WTC11 (cell line): ENCODE measurements at regions not wholly inside any gene's neighbourhood (a gene's known extent, or its start where the extent isn't known, plus 50 kb on each side); places are given as distances from the start of the nearest gene placed in this dataset.

ENCODE experiments used
- ATAC-seq: fragments of 200-7000 bp; cut with Tn5 transposase; 2 replicates; pipeline ENCODE4 v1.10.0; 2021; ENCODE audit warnings: mild to moderate bottlenecking, moderate library complexity
- CTCF ChIA-PET: fragments of 300-600 bp; sonication (Branson Sonifier 250); formaldehyde crosslinking; loops from one replicate; lab custom pipeline; 2021; ENCODE audit warnings: antibody characterized with exemption; lab: Charles Lee
- POLR2A ChIA-PET: fragments of 350-600 bp; sonication (Branson Sonifier 250); formaldehyde crosslinking; loops from one replicate; lab custom pipeline; 2021; ENCODE audit warnings: antibody characterized with exemption; lab: Charles Lee
- DNase-seq: peaks from one replicate; pipeline ENCODE4 v3.0.0; 2021; ENCODE audit warnings: low spot score
- H3K27ac Mint-ChIP-seq: 2 replicates; pipeline ENCODE4 v1.8.0; 2021; ENCODE audit warnings: mixed read lengths
- H3K27me3 Mint-ChIP-seq: 2 replicates; pipeline ENCODE4 v1.8.0; 2021; ENCODE audit warnings: low read depth, mild to moderate bottlenecking, moderate library complexity, mixed read lengths
- H3K36me3 Mint-ChIP-seq: 2 replicates; pipeline ENCODE4 v1.8.0; 2021; ENCODE audit warnings: mixed read lengths
- H3K4me1 Mint-ChIP-seq: 2 replicates; pipeline ENCODE4 v1.8.0; 2022; ENCODE audit warnings: mixed read lengths
- H3K4me3 Mint-ChIP-seq: 2 replicates; pipeline ENCODE4 v1.8.0; 2021; ENCODE audit warnings: mild to moderate bottlenecking, moderate library complexity, mixed read lengths
- H3K9me3 Mint-ChIP-seq: 2 replicates; pipeline ENCODE4 v1.8.0; 2021; ENCODE audit warnings: mixed read lengths
- ARID4B ChIP-seq: sonication (generic); formaldehyde crosslinking; IDR thresholded peaks from 2 replicates; pipeline ENCODE4 v1.8.0; 2023; ENCODE audit warnings: missing genetic modification reagents, mild to moderate bottlenecking, borderline replicate concordance
- ATF2 ChIP-seq: sonication (generic); formaldehyde crosslinking; IDR thresholded peaks from 2 replicates; pipeline ENCODE4 v1.8.1; 2022; ENCODE audit warnings: low read depth, missing genetic modification reagents, borderline replicate concordance
- ELF4 ChIP-seq: sonication (generic); formaldehyde crosslinking; IDR thresholded peaks from 2 replicates; pipeline ENCODE4 v1.8.1; 2022; ENCODE audit warnings: low read depth, mild to moderate bottlenecking, moderate library complexity, missing genetic modification reagents
- GABPB1 ChIP-seq: sonication (generic); formaldehyde crosslinking; IDR thresholded peaks from 2 replicates; pipeline ENCODE4 v1.8.1; 2023; ENCODE audit warnings: mild to moderate bottlenecking, missing genetic modification reagents
- JAZF1 ChIP-seq: fragments of 250-450 bp; sonication (Bioruptor Pico); IDR thresholded peaks from 2 replicates; pipeline ENCODE4 v1.9.0; 2021; ENCODE audit warnings: moderate library complexity, mild to moderate bottlenecking, inconsistent platforms
- NR1H2 ChIP-seq: sonication (generic); formaldehyde crosslinking; IDR thresholded peaks from 2 replicates; pipeline ENCODE4 v1.9.0; 2021; ENCODE audit warnings: mild to moderate bottlenecking, moderate library complexity, missing genetic modification reagents
- NR2C2 ChIP-seq: sonication (generic); formaldehyde crosslinking; IDR thresholded peaks from 2 replicates; pipeline ENCODE4 v1.8.0; 2022; ENCODE audit warnings: mild to moderate bottlenecking, missing genetic modification reagents
- SMAD4 ChIP-seq: sonication (generic); formaldehyde crosslinking; IDR thresholded peaks from 2 replicates; pipeline ENCODE4 v1.8.0; 2022; ENCODE audit warnings: mild to moderate bottlenecking, missing genetic modification reagents
- TEAD1 ChIP-seq: sonication (generic); formaldehyde crosslinking; IDR thresholded peaks from 2 replicates; pipeline ENCODE4 v1.8.0; 2022; ENCODE audit warnings: mild to moderate bottlenecking, missing genetic modification reagents
- ZNF138 ChIP-seq: sonication (generic); formaldehyde crosslinking; conservative IDR thresholded peaks from 2 replicates; pipeline ENCODE4 v1.8.1; 2022; ENCODE audit warnings: mild to moderate bottlenecking, moderate library complexity, missing genetic modification reagents
- ZNF263 ChIP-seq: sonication (generic); formaldehyde crosslinking; IDR thresholded peaks from 2 replicates; pipeline ENCODE4 v1.8.1; 2022; ENCODE audit warnings: low read depth, mild to moderate bottlenecking, moderate library complexity, missing genetic modification reagents
- ZNF512 ChIP-seq: sonication (generic); formaldehyde crosslinking; IDR thresholded peaks from 2 replicates; pipeline ENCODE4 v1.8.1; 2022; ENCODE audit warnings: missing genetic modification reagents, borderline replicate concordance
- TF ChIP-seq, protein P1 (sequence below): sonication (generic); formaldehyde crosslinking; IDR thresholded peaks from 2 replicates; pipeline ENCODE4 v1.8.1; 2023; ENCODE audit warnings: mild to moderate bottlenecking, missing genetic modification reagents, borderline replicate concordance
- TF ChIP-seq, protein P2 (sequence below): sonication (generic); formaldehyde crosslinking; IDR thresholded peaks from 2 replicates; pipeline ENCODE4 v1.8.1; 2023; ENCODE audit warnings: mild to moderate bottlenecking, missing genetic modification reagents
- TF ChIP-seq, protein P3 (sequence below): fragments of 250-450 bp; sonication (Bioruptor Pico); IDR thresholded peaks from 2 replicates; pipeline ENCODE4 v1.9.0; 2021; ENCODE audit warnings: mild to moderate bottlenecking
- TF ChIP-seq, protein P4 (sequence below): sonication (generic); formaldehyde crosslinking; IDR thresholded peaks from 2 replicates; pipeline ENCODE4 v1.8.0; 2022; ENCODE audit warnings: mild to moderate bottlenecking, missing genetic modification reagents

GRCh38 chr5:145243016-145243415 lies 592.1 kb downstream of the PRELID2 start:
- ATAC-seq (no peak), DNase-seq (no peak)
- H3K9me3 Mint-ChIP-seq: no peaks in the 10 kb centered on the region
- TF ChIP-seq ZNF263 (CRISPR knock-in tag): no peak
- ChIA-PET POLR2A (no interaction called here), CTCF (no interaction called here)
- no peaks in the 10 kb centered on the region for H3K27me3 Mint-ChIP-seq
- H3K4me3 Mint-ChIP-seq: no peak overlapping the region
- H3K27ac Mint-ChIP-seq: no peak overlapping the region
- H3K4me1 Mint-ChIP-seq: peaks cover 48% of the 10 kb centered on the region
- H3K36me3 Mint-ChIP-seq: no peaks in the 10 kb centered on the region

DNA sequence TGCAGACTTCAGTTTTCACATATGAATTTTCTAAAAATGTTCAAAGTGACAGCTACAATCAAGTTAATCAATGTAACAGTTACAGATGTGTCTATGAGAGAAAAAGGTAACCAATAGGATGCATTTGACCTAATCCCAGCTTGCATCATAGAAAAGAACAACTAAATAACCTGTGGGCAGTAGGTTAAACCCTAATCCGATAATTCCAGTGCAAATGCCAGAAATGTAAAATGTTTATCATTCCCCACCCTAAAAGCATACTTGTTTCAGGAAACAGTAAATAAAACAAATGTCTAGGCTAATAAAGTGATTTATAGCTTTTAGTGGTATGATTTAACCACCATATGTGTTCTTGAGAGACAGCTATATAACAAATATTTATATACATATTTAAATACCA lies 592.6 kb downstream of the PRELID2 start:
- POLR2A ChIA-PET: no interaction called here
- ATAC-seq (no peak), DNase-seq (no peak)
- Mint-ChIP-seq H3K4me1 (peaks cover 48% of the 10 kb centered on the region), H3K4me3 (no peak overlapping the region), H3K27me3 (no peaks in the 10 kb centered on the region), H3K36me3 (no peaks in the 10 kb centered on the region), H3K9me3 (no peaks in the 10 kb centered on the region), H3K27ac (no peak overlapping the region)
- CTCF ChIA-PET: no interaction called here
- TF ChIP-seq TEAD1 (CRISPR knock-in tag) (no peak), NR2C2 (CRISPR knock-in tag) (no peak), ARID4B (CRISPR knock-in tag) (no peak), ZNF512 (no peak), NR1H2 (CRISPR knock-in tag) (no peak), ELF4 (CRISPR knock-in tag) (no peak), ZNF138 (CRISPR knock-in tag) (no peak), ATF2 (CRISPR knock-in tag) (no peak), JAZF1 (no peak), GABPB1 (CRISPR knock-in tag) (no peak), SMAD4 (CRISPR knock-in tag) (no peak)
- TF ChIP-seq, protein P1, sequence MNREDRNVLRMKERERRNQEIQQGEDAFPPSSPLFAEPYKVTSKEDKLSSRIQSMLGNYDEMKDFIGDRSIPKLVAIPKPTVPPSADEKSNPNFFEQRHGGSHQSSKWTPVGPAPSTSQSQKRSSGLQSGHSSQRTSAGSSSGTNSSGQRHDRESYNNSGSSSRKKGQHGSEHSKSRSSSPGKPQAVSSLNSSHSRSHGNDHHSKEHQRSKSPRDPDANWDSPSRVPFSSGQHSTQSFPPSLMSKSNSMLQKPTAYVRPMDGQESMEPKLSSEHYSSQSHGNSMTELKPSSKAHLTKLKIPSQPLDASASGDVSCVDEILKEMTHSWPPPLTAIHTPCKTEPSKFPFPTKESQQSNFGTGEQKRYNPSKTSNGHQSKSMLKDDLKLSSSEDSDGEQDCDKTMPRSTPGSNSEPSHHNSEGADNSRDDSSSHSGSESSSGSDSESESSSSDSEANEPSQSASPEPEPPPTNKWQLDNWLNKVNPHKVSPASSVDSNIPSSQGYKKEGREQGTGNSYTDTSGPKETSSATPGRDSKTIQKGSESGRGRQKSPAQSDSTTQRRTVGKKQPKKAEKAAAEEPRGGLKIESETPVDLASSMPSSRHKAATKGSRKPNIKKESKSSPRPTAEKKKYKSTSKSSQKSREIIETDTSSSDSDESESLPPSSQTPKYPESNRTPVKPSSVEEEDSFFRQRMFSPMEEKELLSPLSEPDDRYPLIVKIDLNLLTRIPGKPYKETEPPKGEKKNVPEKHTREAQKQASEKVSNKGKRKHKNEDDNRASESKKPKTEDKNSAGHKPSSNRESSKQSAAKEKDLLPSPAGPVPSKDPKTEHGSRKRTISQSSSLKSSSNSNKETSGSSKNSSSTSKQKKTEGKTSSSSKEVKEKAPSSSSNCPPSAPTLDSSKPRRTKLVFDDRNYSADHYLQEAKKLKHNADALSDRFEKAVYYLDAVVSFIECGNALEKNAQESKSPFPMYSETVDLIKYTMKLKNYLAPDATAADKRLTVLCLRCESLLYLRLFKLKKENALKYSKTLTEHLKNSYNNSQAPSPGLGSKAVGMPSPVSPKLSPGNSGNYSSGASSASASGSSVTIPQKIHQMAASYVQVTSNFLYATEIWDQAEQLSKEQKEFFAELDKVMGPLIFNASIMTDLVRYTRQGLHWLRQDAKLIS (CRISPR knock-in tag): no peak
- TF ChIP-seq, protein P2, sequence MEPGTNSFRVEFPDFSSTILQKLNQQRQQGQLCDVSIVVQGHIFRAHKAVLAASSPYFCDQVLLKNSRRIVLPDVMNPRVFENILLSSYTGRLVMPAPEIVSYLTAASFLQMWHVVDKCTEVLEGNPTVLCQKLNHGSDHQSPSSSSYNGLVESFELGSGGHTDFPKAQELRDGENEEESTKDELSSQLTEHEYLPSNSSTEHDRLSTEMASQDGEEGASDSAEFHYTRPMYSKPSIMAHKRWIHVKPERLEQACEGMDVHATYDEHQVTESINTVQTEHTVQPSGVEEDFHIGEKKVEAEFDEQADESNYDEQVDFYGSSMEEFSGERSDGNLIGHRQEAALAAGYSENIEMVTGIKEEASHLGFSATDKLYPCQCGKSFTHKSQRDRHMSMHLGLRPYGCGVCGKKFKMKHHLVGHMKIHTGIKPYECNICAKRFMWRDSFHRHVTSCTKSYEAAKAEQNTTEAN: no peak
- TF ChIP-seq, protein P3, sequence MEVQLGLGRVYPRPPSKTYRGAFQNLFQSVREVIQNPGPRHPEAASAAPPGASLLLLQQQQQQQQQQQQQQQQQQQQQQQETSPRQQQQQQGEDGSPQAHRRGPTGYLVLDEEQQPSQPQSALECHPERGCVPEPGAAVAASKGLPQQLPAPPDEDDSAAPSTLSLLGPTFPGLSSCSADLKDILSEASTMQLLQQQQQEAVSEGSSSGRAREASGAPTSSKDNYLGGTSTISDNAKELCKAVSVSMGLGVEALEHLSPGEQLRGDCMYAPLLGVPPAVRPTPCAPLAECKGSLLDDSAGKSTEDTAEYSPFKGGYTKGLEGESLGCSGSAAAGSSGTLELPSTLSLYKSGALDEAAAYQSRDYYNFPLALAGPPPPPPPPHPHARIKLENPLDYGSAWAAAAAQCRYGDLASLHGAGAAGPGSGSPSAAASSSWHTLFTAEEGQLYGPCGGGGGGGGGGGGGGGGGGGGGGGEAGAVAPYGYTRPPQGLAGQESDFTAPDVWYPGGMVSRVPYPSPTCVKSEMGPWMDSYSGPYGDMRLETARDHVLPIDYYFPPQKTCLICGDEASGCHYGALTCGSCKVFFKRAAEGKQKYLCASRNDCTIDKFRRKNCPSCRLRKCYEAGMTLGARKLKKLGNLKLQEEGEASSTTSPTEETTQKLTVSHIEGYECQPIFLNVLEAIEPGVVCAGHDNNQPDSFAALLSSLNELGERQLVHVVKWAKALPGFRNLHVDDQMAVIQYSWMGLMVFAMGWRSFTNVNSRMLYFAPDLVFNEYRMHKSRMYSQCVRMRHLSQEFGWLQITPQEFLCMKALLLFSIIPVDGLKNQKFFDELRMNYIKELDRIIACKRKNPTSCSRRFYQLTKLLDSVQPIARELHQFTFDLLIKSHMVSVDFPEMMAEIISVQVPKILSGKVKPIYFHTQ (CRISPR knock-in tag): no peak
- TF ChIP-seq, protein P4, sequence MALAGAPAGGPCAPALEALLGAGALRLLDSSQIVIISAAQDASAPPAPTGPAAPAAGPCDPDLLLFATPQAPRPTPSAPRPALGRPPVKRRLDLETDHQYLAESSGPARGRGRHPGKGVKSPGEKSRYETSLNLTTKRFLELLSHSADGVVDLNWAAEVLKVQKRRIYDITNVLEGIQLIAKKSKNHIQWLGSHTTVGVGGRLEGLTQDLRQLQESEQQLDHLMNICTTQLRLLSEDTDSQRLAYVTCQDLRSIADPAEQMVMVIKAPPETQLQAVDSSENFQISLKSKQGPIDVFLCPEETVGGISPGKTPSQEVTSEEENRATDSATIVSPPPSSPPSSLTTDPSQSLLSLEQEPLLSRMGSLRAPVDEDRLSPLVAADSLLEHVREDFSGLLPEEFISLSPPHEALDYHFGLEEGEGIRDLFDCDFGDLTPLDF (CRISPR knock-in tag): no peak
